Suprapubic skin (tissue), 4 donors: ENCODE measurements at regions not wholly inside any gene's neighbourhood (a gene's known extent, or its start where the extent isn't known, plus 50 kb on each side); places are given as distances from the start of the nearest gene placed in this dataset.

Experiments used
- CTCF ChIP-seq, 2 donors: fragments of 200-600 bp in 1 of 2; fragments of 450-650 bp in 1 of 2; sonication (generic) in 1 of 2; IDR thresholded peaks; one replicate each; pipeline ENCODE4 v1.5.1; 2016 to 2019; ENCODE audit warnings: antibody characterized with exemption in 2 of 2, mild to moderate bottlenecking in 1 of 2, moderate library complexity in 1 of 2
- EP300 ChIP-seq: sonication (generic); formaldehyde crosslinking; IDR thresholded peaks from one replicate; pipeline ENCODE4 v1.6.1; 2017; ENCODE audit warnings: antibody characterized with exemption
- POLR2A ChIP-seq, 2 donors: fragments of 450-650 bp; IDR thresholded peaks; one replicate each; pipeline ENCODE4 v1.6.1; 2017; ENCODE audit warnings: antibody characterized with exemption in 2 of 2, mild to moderate bottlenecking in 2 of 2, moderate library complexity in 2 of 2
- POLR2AphosphoS5 ChIP-seq, 3 donors: sonication (generic); formaldehyde crosslinking; IDR thresholded peaks; one replicate each; pipeline ENCODE4 v1.6.1; 2017; ENCODE audit warnings: antibody characterized with exemption in 3 of 3

- TF ChIP-seq POLR2AphosphoS5 (IDR thresholded peaks at IDR 0.05), result no peak
- no peak for TF ChIP-seq POLR2A (IDR thresholded peaks at IDR 0.05)
- TF ChIP-seq CTCF (IDR thresholded peaks at IDR 0.05), result no peak
- no peak for TF ChIP-seq EP300
These were observed 120.9 kb upstream of the PLET1 start for GRCh38 chr11:112381578-112381977.
